ENCODE measurements at regions not wholly inside any gene's neighbourhood (a gene's known extent, or its start where the extent isn't known, plus 50 kb on each side); places are given as distances from the start of the nearest gene placed in this dataset.
"Not testable (repeated sequence)": the region's sequence is repeated elsewhere in the genome, so short reads cannot be mapped to it uniquely, and the experiment has no call there.

- no peak for DNase-seq
Observed at GRCh38 chr10:120115959-120116358, 223.4 kb downstream of the SEC23IP start.

GRCh38 chr10:120121768-120122167 lies 229.2 kb downstream of the SEC23IP start:
- DNase-seq, result no peak

- peak; percentile 29 for DNase-seq
Observed at GRCh38 chr10:120131183-120131582, 238.7 kb downstream of the SEC23IP start.

GRCh38 chr10:120132811-120133210 lies 240.3 kb downstream of the SEC23IP start:
- no peak for DNase-seq

GRCh38 chr10:120138689-120139088 lies 246.2 kb downstream of the SEC23IP start:
- no peak for DNase-seq

- DNase-seq, result no peak
Observed at GRCh38 chr10:120145107-120145506, 252.6 kb downstream of the SEC23IP start.

GRCh38 chr10:120156614-120157274 lies 264.2 kb downstream of the SEC23IP start:
- DNase-seq, result no peak

GRCh38 chr10:120161111-120161510 lies 268.6 kb downstream of the SEC23IP start:
- no peak for DNase-seq

GRCh38 chr10:120162471-120162870 lies 269.9 kb downstream of the SEC23IP start:
- no peak for DNase-seq

GRCh38 chr10:120172356-120172755 lies 279.8 kb downstream of the SEC23IP start:
- DNase-seq, result no peak

- no peak for DNase-seq
Observed at GRCh38 chr10:120174491-120174890, 282.0 kb downstream of the SEC23IP start.

- DNase-seq, result no peak
Observed at GRCh38 chr10:120177330-120177729, 279.7 kb upstream of the PLPP4 start.

GRCh38 chr10:120180160-120180559 lies 276.9 kb upstream of the PLPP4 start:
- no peak for DNase-seq

- no peak for DNase-seq
Observed at GRCh38 chr10:120181154-120181553, 275.9 kb upstream of the PLPP4 start.

GRCh38 chr10:120182431-120182830 lies 274.6 kb upstream of the PLPP4 start:
- DNase-seq, result no peak

GRCh38 chr10:120183546-120183945 lies 273.5 kb upstream of the PLPP4 start:
- no peak for DNase-seq

- DNase-seq, result no peak
Observed at GRCh38 chr10:120184547-120185337, 272.3 kb upstream of the PLPP4 start.

GRCh38 chr10:120186506-120186905 lies 270.5 kb upstream of the PLPP4 start:
- DNase-seq, result no peak

- DNase-seq, result not testable (repeated sequence)
Observed at GRCh38 chr10:120187168-120187567, 269.9 kb upstream of the PLPP4 start.

GRCh38 chr10:120188950-120189349 lies 268.1 kb upstream of the PLPP4 start:
- no peak for DNase-seq

- DNase-seq, result no peak
Observed at GRCh38 chr10:120195984-120196712, 260.9 kb upstream of the PLPP4 start.

- DNase-seq, result no peak
Observed at GRCh38 chr10:120204877-120205276, 252.2 kb upstream of the PLPP4 start.

- no peak for DNase-seq
Observed at GRCh38 chr10:120205368-120206018, 251.5 kb upstream of the PLPP4 start.

All from left hindlimb (tissue), 1 donor.